ENCODE measurements at regions not wholly inside any gene's neighbourhood (a gene's known extent, or its start where the extent isn't known, plus 50 kb on each side); places are given as distances from the start of the nearest gene placed in this dataset.

GRCh38 chr5:159746707-159747106 is 169.6 kb upstream of the ADRA1B start:
- Histone ChIP-seq H2AFZ (ENCODE audit: low read length) (no peak overlapping the region), H3K9me2 (replicated peaks; ENCODE audit: insufficient read depth, low read length) (no peaks in the 10 kb centered on the region), H3K36me3 (replicated peaks; ENCODE audit: insufficient read depth, low read length) (no peaks in the 10 kb centered on the region), H3F3A (ENCODE audit: insufficient read depth, low read length) (no peaks in the 10 kb centered on the region), H3K79me2 (ENCODE audit: low read length) (no peaks in the 10 kb centered on the region), H3K4me1 (ENCODE audit: low read length) (0 out of 2 replicates have a peak, but pooled peaks cover 3% of the 10 kb centered on the region), H3K9ac (ENCODE audit: low read length) (no peak overlapping the region), H3K27ac (ENCODE audit: low read length) (no peak overlapping the region), H3K27me3 (replicated peaks; ENCODE audit: insufficient read depth, low read length) (no peaks in the 10 kb centered on the region), H4K20me1 (ENCODE audit: insufficient read depth, low read length) (no peaks in the 10 kb centered on the region), H3K9me3 (replicated peaks; ENCODE audit: insufficient read depth, low read length) (no peaks in the 10 kb centered on the region), H3K4me2 (ENCODE audit: low read depth, low read length) (no peak overlapping the region), H3K4me3 (ENCODE audit: low read length) (no peak overlapping the region)
- no peak for TF ChIP-seq CTCF (IDR thresholded peaks at IDR 0.05; ENCODE audit: low read length)
- DNase-seq, result no peak

- Histone ChIP-seq H2AFZ (ENCODE audit: low read length) (no peak overlapping the region), H3K27ac (ENCODE audit: low read length) (no peak overlapping the region), H3F3A (ENCODE audit: insufficient read depth, low read length) (no peaks in the 10 kb centered on the region), H3K4me1 (ENCODE audit: low read length) (0 out of 2 replicates have a peak, but pooled peaks cover 3% of the 10 kb centered on the region), H3K36me3 (replicated peaks; ENCODE audit: insufficient read depth, low read length) (no peaks in the 10 kb centered on the region), H3K4me3 (ENCODE audit: low read length) (no peak overlapping the region), H3K4me2 (ENCODE audit: low read depth, low read length) (no peak overlapping the region), H3K9ac (ENCODE audit: low read length) (no peak overlapping the region), H3K27me3 (replicated peaks; ENCODE audit: insufficient read depth, low read length) (no peaks in the 10 kb centered on the region), H3K79me2 (ENCODE audit: low read length) (no peaks in the 10 kb centered on the region), H3K9me3 (replicated peaks; ENCODE audit: insufficient read depth, low read length) (no peaks in the 10 kb centered on the region), H4K20me1 (ENCODE audit: insufficient read depth, low read length) (no peaks in the 10 kb centered on the region), H3K9me2 (replicated peaks; ENCODE audit: insufficient read depth, low read length) (no peaks in the 10 kb centered on the region)
- no peak for DNase-seq
- TF ChIP-seq EZH2 (optimal IDR thresholded peaks at IDR 0.05; ENCODE audit: low read depth, low read length) (no peak), EZH2phosphoT487 (IDR thresholded peaks at IDR 0.05; ENCODE audit: low read length) (no peak), CTCF (IDR thresholded peaks at IDR 0.05; ENCODE audit: low read length) (no peak)
Measured at GRCh38 chr5:159749146-159749545, 167.1 kb upstream of the ADRA1B start.

- H3K9me3 ChIP-seq (replicated peaks; ENCODE audit: insufficient read depth, low read length), result no peaks in the 10 kb centered on the region
- H3K79me2 ChIP-seq (ENCODE audit: low read length), result no peaks in the 10 kb centered on the region
- no peak overlapping the region for H3K27ac ChIP-seq (ENCODE audit: low read length)
- no peaks in the 10 kb centered on the region for H3K27me3 ChIP-seq (replicated peaks; ENCODE audit: insufficient read depth, low read length)
- 0 out of 2 replicates have a peak, but pooled peaks cover 3% of the 10 kb centered on the region for H3K4me1 ChIP-seq (ENCODE audit: low read length)
- H3K9me2 ChIP-seq (replicated peaks; ENCODE audit: insufficient read depth, low read length), result no peaks in the 10 kb centered on the region
- H2AFZ ChIP-seq (ENCODE audit: low read length), result no peak overlapping the region
- TF ChIP-seq CTCF (IDR thresholded peaks at IDR 0.05; ENCODE audit: low read length) (no peak), EZH2phosphoT487 (IDR thresholded peaks at IDR 0.05; ENCODE audit: low read length) (no peak), EZH2 (optimal IDR thresholded peaks at IDR 0.05; ENCODE audit: low read depth, low read length) (no peak)
- H4K20me1 ChIP-seq (ENCODE audit: insufficient read depth, low read length), result no peaks in the 10 kb centered on the region
- H3K4me3 ChIP-seq (ENCODE audit: low read length), result no peak overlapping the region
- H3K4me2 ChIP-seq (ENCODE audit: low read depth, low read length), result no peak overlapping the region
- no peaks in the 10 kb centered on the region for H3K36me3 ChIP-seq (replicated peaks; ENCODE audit: insufficient read depth, low read length)
- no peaks in the 10 kb centered on the region for H3F3A ChIP-seq (ENCODE audit: insufficient read depth, low read length)
- no peak for DNase-seq
- H3K9ac ChIP-seq (ENCODE audit: low read length), result no peak overlapping the region
Measured at GRCh38 chr5:159750226-159750625, 166.1 kb upstream of the ADRA1B start.
